ENCODE measurements at regions not wholly inside any gene's neighbourhood (a gene's known extent, or its start where the extent isn't known, plus 50 kb on each side); places are given as distances from the start of the nearest gene placed in this dataset.
"Not testable (repeated sequence)": the region's sequence is repeated elsewhere in the genome, so short reads cannot be mapped to it uniquely, and the experiment has no call there.

DNA sequence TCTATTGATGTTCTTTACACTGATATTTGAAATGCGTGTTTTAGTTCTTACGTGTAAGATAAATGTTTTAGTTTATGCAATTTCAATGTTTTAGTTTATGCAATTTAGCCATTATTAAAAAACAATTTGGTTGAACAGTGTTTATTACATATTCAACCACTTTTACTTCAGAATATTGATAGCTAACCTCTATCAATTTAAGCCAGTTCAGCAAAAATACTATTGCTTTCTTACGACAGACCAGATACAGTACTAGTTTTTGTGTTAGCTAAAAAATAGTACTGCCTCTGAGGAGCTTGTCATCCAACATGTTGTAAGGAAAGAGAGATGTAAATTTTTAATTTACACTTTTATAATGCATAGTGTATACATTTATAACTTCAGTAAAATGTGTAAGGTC lies 361.7 kb upstream of the FAT1 start:
- no peaks in the 10 kb centered on the region for H3K36me3 Mint-ChIP-seq (ENCODE audit: low read depth)
- no peak overlapping the region for H3K27ac Mint-ChIP-seq
- intact Hi-C loops (cut with micrococcal nuclease): no loop called here
- H3K27me3 Mint-ChIP-seq (ENCODE audit: low read depth): no peaks in the 10 kb centered on the region
- H3K9me3 Mint-ChIP-seq: no peaks in the 10 kb centered on the region
- DNase-seq: no peak
- H3K4me1 Mint-ChIP-seq (ENCODE audit: low read depth): no peaks in the 10 kb centered on the region
- no peak overlapping the region for H3K4me3 Mint-ChIP-seq
- CTCF ChIA-PET: no interaction called here

- CTCF ChIA-PET: no interaction called here
- no peak overlapping the region for H3K27ac Mint-ChIP-seq
- H3K4me3 Mint-ChIP-seq: no peak overlapping the region
- intact Hi-C loops (cut with micrococcal nuclease): no loop called here
- H3K36me3 Mint-ChIP-seq (ENCODE audit: low read depth): no peaks in the 10 kb centered on the region
- DNase-seq: no peak
- no peaks in the 10 kb centered on the region for H3K27me3 Mint-ChIP-seq (ENCODE audit: low read depth)
- H3K9me3 Mint-ChIP-seq: no peaks in the 10 kb centered on the region
- H3K4me1 Mint-ChIP-seq (ENCODE audit: low read depth): no peaks in the 10 kb centered on the region
These were observed 362.5 kb upstream of the FAT1 start for GRCh38 chr4:187086151-187086550.

DNA sequence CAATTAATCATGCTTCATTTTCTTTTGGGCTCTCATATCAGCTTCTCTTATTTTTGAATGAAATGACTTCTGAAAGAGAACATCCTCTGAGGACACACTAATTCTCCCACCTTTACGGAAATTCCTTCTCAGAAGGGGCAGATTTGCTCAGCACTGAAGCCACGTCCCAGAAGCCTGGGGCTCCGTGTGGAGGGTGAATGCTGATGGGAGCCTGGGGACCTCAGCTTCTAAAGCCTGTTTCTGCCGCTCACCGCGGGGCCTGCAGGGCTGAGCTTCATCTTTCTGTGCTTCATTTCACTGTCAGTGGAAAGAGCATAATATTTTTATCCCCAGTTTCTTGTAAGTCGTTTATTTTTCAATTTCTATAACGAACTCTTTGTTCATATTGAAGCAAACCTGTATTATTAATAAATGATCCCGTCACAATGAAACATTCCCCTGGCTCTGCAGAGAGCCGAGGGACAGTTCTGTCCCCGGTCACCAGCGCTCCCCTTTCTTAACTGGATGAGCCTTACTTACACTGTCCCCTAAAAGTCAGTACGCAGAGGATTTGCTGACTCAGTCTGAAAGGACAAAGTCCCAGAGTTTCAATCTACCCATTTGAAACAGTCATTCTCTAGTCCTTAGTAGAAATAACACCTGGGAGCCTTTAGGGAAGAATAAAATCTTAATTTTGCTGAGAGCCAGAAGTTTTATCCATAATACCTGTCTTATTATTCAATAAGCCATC lies 364.6 kb upstream of the FAT1 start:
- Mint-ChIP-seq H3K36me3 (ENCODE audit: low read depth) (no peaks in the 10 kb centered on the region), H3K9me3 (no peaks in the 10 kb centered on the region), H3K4me3 (no peak overlapping the region), H3K4me1 (ENCODE audit: low read depth) (no peaks in the 10 kb centered on the region), H3K27ac (no peak overlapping the region), H3K27me3 (ENCODE audit: low read depth) (no peaks in the 10 kb centered on the region)
- intact Hi-C loops (cut with micrococcal nuclease): no loop called here
- DNase-seq: no peak
- CTCF ChIA-PET: no interaction called here

DNA sequence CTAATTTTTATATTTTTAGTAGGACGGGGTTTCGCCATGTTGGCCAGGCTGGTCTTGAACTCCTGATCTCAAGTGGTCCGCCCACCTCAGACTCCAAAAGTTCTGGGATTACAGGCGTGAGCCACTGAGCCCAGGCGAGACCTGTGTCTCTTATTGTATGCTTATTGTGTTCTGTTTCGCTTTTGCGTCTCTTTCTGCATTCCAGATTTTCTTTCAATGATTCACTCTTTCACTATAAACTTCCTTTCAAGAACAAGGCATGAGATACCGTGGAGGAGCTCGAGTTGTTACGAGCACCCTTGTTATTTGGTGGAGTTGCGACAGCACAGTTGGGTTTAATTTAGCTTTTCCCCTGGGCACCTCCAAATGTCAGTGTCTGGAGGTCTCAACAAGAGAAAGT lies 366.7 kb upstream of the FAT1 start:
- DNase-seq: no peak
- Mint-ChIP-seq H3K4me3 (no peak overlapping the region), H3K27ac (no peak overlapping the region), H3K36me3 (ENCODE audit: low read depth) (no peaks in the 10 kb centered on the region), H3K27me3 (ENCODE audit: low read depth) (no peaks in the 10 kb centered on the region), H3K9me3 (no peaks in the 10 kb centered on the region), H3K4me1 (ENCODE audit: low read depth) (no peaks in the 10 kb centered on the region)
- intact Hi-C loops (cut with micrococcal nuclease): no loop called here
- CTCF ChIA-PET: no interaction called here

GRCh38 chr4:187090832-187091231 lies 367.2 kb upstream of the FAT1 start:
- H3K36me3 Mint-ChIP-seq (ENCODE audit: low read depth); H3K4me3 Mint-ChIP-seq; CTCF ChIA-PET; H3K27me3 Mint-ChIP-seq (ENCODE audit: low read depth); H3K9me3 Mint-ChIP-seq; DNase-seq; H3K4me1 Mint-ChIP-seq (ENCODE audit: low read depth); intact Hi-C loops (cut with micrococcal nuclease); H3K27ac Mint-ChIP-seq: not testable (repeated sequence)

DNA sequence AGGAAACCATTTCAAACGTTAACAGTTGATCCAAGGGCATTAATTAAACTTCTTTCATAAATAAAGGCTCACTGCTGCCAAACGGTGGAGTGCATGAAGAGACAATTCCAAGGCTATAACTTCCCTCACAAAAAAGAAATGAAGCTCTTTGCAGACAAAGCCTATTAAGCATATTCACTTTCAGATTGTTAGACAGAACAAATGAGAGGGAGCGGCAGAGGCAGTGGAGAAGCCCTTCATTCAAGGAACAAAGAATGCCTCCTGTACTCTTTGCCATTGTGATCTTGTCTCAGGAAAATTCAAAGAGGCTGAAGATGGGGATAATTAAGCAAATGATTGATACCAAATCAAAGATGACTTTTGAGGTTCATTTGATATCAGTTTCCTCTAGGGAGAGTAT lies 370.5 kb upstream of the FAT1 start:
- intact Hi-C loops (cut with micrococcal nuclease): no loop called here
- H3K4me3 Mint-ChIP-seq: no peak overlapping the region
- H3K27me3 Mint-ChIP-seq (ENCODE audit: low read depth): no peaks in the 10 kb centered on the region
- no peaks in the 10 kb centered on the region for H3K36me3 Mint-ChIP-seq (ENCODE audit: low read depth)
- DNase-seq: no peak
- H3K9me3 Mint-ChIP-seq: peaks cover 4% of the 10 kb centered on the region
- CTCF ChIA-PET: no interaction called here
- H3K4me1 Mint-ChIP-seq (ENCODE audit: low read depth): no peaks in the 10 kb centered on the region
- H3K27ac Mint-ChIP-seq: no peak overlapping the region

GRCh38 chr4:187098429-187098828 lies 374.8 kb upstream of the FAT1 start:
- intact Hi-C loops (cut with micrococcal nuclease): no loop called here
- no peak for DNase-seq
- CTCF ChIA-PET: no interaction called here
- Mint-ChIP-seq H3K4me3 (no peak overlapping the region), H3K4me1 (ENCODE audit: low read depth) (no peaks in the 10 kb centered on the region), H3K27me3 (ENCODE audit: low read depth) (no peaks in the 10 kb centered on the region), H3K27ac (no peak overlapping the region), H3K36me3 (ENCODE audit: low read depth) (no peaks in the 10 kb centered on the region), H3K9me3 (peaks cover 4% of the 10 kb centered on the region)

DNA sequence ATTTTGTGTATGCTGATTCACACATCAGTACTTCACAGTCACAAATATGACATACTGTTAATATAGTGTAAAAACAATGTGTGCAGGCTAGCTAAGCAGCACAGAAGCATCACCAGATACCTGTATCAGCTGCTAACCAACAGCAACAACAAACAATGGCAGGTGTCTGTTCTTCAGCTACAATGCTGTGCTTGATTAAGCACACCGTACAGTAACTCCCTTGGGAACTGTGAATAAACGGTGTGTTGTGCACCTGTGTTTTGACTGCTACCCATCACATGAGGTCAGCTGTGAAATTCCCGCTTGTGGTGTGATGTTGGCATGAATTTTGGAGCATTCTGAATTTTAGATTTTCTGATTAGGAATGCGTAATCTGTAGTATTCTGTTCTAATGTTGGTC lies 379.7 kb upstream of the FAT1 start:
- Mint-ChIP-seq H3K9me3 (peaks cover 5% of the 10 kb centered on the region), H3K27ac (no peak overlapping the region), H3K4me1 (ENCODE audit: low read depth) (no peaks in the 10 kb centered on the region), H3K4me3 (no peak overlapping the region), H3K36me3 (ENCODE audit: low read depth) (no peaks in the 10 kb centered on the region), H3K27me3 (ENCODE audit: low read depth) (no peaks in the 10 kb centered on the region)
- CTCF ChIA-PET: no interaction called here
- intact Hi-C loops (cut with micrococcal nuclease): no loop called here
- no peak for DNase-seq

- intact Hi-C loops (cut with micrococcal nuclease): no loop called here
- CTCF ChIA-PET: no interaction called here
- no peak for DNase-seq
- Mint-ChIP-seq H3K4me1 (ENCODE audit: low read depth) (no peaks in the 10 kb centered on the region), H3K27me3 (ENCODE audit: low read depth) (no peaks in the 10 kb centered on the region), H3K4me3 (no peak overlapping the region), H3K9me3 (peaks cover 2% of the 10 kb centered on the region), H3K36me3 (ENCODE audit: low read depth) (no peaks in the 10 kb centered on the region), H3K27ac (no peak overlapping the region)
These were observed 385.2 kb upstream of the FAT1 start for GRCh38 chr4:187108845-187109244.

DNA sequence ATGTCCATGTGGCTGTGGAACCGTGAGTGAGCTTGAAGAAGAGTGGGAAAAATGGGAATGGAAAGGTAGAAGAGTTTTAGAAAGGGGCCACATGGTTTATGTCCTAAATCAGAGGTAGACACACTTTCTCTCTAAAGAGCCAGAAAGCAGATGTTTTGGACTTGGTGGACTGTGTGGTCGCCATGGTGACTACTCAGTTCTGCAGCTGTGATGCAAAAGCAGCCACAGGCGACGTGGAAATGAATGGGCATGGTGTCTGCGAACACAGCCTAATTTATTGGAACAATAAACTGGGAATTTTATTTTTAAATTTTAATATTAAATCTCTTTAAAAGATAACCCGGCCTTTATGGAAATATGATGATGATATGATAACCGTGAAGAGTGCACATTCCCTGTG lies 386.0 kb upstream of the FAT1 start:
- Mint-ChIP-seq H3K4me1 (ENCODE audit: low read depth) (no peaks in the 10 kb centered on the region), H3K9me3 (peaks cover 2% of the 10 kb centered on the region), H3K4me3 (no peak overlapping the region), H3K27ac (no peak overlapping the region), H3K27me3 (ENCODE audit: low read depth) (no peaks in the 10 kb centered on the region), H3K36me3 (ENCODE audit: low read depth) (no peaks in the 10 kb centered on the region)
- intact Hi-C loops (cut with micrococcal nuclease): no loop called here
- no peak for DNase-seq
- CTCF ChIA-PET: no interaction called here

- CTCF ChIA-PET: no interaction called here
- H3K36me3 Mint-ChIP-seq (ENCODE audit: low read depth): no peaks in the 10 kb centered on the region
- DNase-seq: no peak
- H3K27me3 Mint-ChIP-seq (ENCODE audit: low read depth): no peaks in the 10 kb centered on the region
- H3K4me1 Mint-ChIP-seq (ENCODE audit: low read depth): no peaks in the 10 kb centered on the region
- H3K4me3 Mint-ChIP-seq: no peak overlapping the region
- H3K9me3 Mint-ChIP-seq: no peaks in the 10 kb centered on the region
- intact Hi-C loops (cut with micrococcal nuclease): no loop called here
- H3K27ac Mint-ChIP-seq: no peak overlapping the region
These were observed 394.5 kb upstream of the FAT1 start for GRCh38 chr4:187118166-187118565.

GRCh38 chr4:187118602-187119120 lies 395.0 kb upstream of the FAT1 start:
- H3K27ac Mint-ChIP-seq: no peak overlapping the region
- H3K27me3 Mint-ChIP-seq (ENCODE audit: low read depth): no peaks in the 10 kb centered on the region
- intact Hi-C loops (cut with micrococcal nuclease): no loop called here
- CTCF ChIA-PET: no interaction called here
- H3K4me1 Mint-ChIP-seq (ENCODE audit: low read depth): no peaks in the 10 kb centered on the region
- H3K9me3 Mint-ChIP-seq: no peaks in the 10 kb centered on the region
- no peaks in the 10 kb centered on the region for H3K36me3 Mint-ChIP-seq (ENCODE audit: low read depth)
- H3K4me3 Mint-ChIP-seq: no peak overlapping the region
- no peak for DNase-seq

DNA sequence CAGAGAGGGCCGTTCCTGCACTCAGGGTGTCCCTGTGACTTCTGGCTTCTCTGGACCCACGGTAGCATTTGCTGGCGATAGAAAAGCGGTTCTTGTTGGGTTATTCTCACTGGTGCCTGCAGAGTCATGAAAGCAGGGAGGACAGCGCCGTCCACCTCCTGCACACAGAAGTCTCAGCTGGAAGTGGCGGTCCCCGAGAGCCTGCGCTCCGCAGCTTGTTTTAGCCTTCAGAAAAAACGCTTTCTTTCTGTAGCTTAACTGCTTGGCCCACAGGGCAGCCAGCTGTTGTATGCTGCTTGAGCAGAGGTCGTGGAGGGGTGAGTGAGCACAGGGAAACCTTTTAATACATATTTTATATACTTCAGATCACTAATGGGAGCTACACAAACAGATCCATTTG lies 400.7 kb upstream of the FAT1 start:
- H3K36me3 Mint-ChIP-seq (ENCODE audit: low read depth): no peaks in the 10 kb centered on the region
- no peak overlapping the region for H3K4me3 Mint-ChIP-seq
- no peak overlapping the region for H3K27ac Mint-ChIP-seq
- CTCF ChIA-PET: interaction anchor here (0.8 kb wide), 1 partner anchor 9 kb away, joined by 3 read pairs; no protein-coding TSS in a partner anchor
- H3K27me3 Mint-ChIP-seq (ENCODE audit: low read depth): no peaks in the 10 kb centered on the region
- no peak for DNase-seq
- intact Hi-C loops (cut with micrococcal nuclease): no loop called here
- peaks cover 6% of the 10 kb centered on the region for H3K9me3 Mint-ChIP-seq
- no peaks in the 10 kb centered on the region for H3K4me1 Mint-ChIP-seq (ENCODE audit: low read depth)

All from activated naive CD4-positive, alpha-beta T cell treated with anti-CD3 and anti-CD28 coated beads for 36 hours (primary cell).